ENCODE measurements at regions not wholly inside any gene's neighbourhood (a gene's known extent, or its start where the extent isn't known, plus 50 kb on each side); places are given as distances from the start of the nearest gene placed in this dataset.
A peak's percentile ranks its signal among the peaks of the same experiment; 100 is the strongest.

DNA sequence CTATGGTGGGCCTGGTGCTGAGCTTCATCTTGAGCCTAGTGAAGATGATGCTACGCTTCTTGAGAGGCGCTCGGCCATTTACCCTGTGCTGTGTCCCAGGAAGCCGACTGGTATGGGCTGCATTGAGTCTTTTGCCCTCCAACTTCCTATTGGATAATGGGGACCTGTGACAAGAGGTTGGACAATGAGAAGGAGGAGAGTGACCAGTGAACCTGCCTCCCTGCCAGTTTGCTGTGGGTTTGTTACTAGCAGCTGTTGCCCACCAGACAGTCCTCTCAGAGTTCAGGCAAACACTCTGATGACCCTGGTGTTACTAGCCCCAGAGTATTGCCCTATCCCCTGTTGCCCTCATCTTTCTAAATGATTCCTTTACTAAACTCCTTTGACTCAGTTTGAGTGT, 99.6 kb upstream of the PFN2 start:
- DNase-seq (ENCODE audit: low read depth, low spot score): no peak

DNA sequence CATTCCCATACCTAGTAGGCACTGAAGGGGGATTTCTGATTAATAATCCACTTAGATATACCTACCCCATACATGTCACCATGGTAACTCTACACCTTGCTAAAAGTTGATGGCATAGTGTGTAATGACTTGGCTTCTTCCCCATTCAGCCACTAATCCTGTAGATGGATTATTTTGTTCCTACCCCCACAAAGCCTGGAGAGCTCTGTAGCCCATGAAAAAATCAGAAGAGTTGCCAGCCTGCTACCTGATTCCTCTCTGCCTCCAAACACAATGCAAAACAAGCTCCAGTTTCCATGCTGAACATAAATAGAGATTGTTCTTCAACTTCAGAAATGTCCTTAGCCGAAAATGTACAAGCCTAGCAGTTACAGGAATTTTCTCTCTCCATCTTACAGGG, 98.9 kb upstream of the PFN2 start:
- DNase-seq (ENCODE audit: low read depth, low spot score): no peak

DNA sequence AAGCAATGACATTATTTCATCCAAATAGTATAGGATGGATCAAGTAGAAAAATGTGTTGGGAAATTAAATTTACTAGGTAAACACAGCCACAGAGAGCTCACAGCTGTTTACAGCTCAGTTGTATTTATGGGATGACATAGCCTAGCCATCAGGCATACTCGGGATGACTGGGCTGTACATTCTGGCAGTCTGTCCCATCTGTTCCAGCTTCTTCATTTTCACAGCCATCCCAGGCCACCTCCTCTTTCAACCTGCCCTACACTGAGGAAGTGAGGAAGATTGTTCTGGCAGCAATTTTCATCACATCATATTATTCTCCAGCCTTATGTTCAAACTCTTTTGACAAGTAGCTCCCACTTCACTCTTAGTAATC, 98.4 kb upstream of the PFN2 start:
- no peak for DNase-seq (ENCODE audit: low read depth, low spot score)

DNA sequence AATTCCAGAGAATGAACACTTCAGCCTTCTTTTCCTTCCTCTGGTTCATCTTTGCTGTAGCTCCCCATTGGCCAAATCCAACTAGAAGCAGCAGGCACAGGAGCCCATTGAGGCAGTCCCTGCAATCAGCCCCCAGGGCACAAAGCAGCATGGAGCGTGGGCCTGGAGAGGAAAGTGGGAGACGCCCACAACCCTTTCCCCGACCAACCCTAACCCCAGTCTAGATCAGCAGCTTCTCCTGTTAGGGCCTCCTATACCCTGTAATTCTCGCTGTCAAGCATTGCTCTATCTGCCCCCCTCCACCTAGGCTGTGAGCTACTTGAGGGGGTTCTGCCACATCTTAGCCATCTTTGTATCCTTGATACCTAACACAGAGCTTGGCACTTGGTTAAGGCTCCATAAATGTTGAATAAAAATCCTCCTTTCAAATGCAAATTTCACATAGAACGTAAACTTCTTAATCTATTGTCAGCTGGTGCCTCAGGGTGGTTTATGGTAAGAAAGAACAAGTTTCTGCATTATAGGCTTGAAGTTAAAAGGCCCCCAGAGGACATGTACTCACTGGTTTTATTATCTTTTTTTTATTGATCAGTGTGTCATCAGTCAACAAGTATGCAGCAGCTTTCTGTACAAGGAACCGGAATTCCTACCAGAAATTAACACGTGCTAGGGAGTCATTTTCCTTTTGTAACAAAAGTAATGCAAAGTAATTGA, 97.9 kb upstream of the PFN2 start:
- peak; percentile 57 for DNase-seq (ENCODE audit: low read depth, low spot score)

DNA sequence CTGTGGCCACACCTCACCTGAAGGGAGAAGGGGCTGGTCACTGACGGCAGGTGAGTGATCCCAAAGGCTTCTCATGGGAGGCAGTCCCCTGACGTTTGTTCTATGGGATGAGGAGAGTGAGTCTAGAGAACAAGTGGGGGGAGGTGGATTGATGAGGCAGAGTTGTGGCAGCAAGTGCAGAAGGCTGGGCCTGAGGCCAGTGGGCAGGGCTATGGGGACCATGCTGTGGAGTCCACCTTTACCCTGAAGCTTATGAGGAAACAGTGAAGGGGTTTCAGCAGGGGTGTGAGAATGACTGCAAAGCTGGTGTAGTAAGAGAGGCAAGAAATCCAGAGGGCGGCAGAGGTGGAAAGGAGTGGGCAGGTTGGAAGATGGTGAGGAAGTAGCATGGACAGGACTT, 96.9 kb upstream of the PFN2 start:
- DNase-seq (ENCODE audit: low read depth, low spot score): no peak

DNA sequence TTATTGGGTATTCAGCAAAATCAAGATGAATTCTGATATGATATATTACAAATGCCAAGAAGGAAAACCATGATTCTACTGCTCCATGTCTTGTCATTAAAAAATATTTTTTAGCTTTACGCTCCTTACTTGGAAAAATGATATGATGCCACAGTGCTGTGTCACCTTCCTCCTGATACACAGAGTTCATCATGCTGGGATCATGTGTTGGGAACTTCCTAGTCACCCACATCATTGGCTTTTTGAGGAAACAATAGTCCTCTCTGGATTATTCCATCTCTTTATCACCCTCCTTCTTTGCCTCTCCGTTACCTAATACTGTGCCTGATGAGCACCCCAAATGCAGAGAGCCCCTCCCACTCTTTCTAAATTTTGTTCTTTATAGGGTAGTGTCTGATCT, 94.3 kb upstream of the PFN2 start:
- DNase-seq (ENCODE audit: low read depth, low spot score): no peak

DNA sequence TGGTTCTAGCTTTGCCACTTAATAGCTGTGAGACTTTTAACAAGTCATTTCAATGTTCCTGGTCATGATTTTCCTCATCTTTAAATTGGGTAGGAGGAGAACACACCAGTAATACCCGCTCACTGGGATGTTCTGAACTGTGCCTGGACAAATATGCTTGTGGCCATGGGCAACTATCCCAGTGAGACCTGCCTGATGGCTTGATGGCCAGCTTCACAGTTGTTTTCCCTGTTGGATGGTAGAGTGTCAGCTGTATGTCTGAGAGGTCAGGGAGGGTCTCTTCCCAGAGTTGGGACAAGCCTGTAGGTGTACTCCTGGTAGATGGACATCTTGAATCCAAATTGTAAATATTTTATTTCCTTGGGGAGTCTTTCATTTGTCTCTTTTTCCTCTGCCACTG, 92.5 kb upstream of the PFN2 start:
- DNase-seq (ENCODE audit: low read depth, low spot score): no peak

DNA sequence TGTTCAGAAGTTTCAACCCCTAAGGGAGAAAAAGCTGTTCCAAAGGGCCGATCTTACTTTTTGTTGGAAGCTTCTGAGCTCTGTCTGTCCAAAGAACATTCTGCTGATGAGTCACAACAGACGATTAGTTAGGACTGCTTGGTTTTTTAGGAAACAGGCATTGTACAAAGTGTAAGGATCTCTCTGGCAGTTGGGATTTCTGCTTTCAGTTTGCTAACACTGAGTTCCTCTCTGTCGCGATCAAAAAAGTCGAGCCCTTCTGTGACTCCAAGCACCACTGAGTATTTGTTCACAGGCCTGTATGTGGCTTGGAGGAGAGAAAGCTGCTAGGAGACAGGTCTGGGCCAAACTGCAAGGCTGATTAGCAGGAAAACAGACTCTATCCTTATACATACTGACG, 91.8 kb upstream of the PFN2 start:
- DNase-seq (ENCODE audit: low read depth, low spot score): peak; percentile 56

DNA sequence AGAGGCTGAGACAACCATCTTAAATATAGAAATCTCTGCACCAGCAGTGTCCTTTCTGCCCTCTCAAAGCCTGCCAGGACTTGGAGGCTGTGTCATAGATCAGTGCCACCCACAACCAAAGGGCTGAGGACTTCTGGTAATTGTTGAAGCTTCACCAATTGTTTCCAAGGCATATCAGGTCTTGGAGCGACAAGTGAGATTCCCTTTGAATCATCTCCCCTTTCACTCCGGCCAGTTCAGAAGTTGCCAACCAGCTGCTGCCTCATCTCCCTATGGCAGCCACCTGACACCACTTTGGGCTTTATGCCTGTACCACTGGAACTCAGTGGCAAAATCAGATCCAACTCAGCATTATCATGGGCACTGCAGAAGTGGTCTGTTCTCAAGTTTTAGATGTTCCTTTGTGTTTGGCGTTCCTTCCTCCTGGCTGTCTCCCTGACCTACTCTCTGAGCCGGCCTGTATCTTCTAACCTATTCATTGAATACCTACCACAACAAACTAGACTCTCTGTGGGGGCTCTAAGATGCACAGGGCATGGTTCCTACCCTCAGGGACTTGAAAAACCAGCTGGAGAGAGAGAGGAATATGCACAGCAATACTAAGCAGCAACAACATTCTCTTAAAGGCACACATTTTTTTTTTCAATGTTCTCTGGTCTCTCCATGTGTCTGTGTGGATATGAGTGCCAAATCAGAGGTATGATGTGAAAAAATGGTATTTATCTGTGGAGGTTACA, 90.8 kb upstream of the PFN2 start:
- DNase-seq (ENCODE audit: low read depth, low spot score): peak; percentile 62

DNA sequence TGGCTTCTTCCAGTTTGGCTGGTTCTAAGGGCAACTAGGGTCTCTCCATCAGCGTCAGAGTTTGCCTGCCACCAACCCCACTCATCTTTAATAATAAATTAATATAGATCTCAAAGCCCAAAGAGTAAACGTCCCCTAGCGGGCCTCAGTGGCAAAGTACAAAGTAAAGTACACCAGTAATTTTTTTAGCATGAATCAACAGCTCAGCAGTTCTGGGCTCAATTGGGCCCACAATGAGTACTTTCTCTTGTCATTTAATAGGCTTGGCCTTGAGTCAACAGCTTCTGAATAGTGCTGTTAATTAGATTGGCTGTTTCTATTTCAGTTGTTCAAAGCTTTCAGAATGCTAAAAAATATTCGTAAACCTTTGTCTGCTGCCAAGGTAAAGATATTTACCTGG, 89.0 kb upstream of the PFN2 start:
- DNase-seq (ENCODE audit: low read depth, low spot score): no peak

DNA sequence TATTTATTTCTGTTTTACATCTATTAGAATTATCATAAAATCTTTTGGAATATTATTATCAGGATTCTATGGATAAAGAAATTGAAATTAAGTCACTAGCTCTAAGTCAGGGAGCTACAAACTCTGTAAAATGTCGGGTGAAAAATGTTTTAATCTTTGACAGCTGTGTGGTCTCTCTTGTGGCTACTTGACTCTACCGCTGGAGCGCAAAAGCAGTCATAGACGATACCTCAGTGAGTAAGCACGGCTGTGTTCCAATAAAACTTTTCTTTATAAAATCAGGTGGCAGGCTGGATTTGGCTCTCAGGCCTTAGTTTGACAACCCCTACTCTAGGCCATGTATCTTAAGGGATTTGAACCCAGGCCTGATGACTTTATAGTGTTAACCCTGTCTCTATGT, 88.5 kb upstream of the PFN2 start:
- no peak for DNase-seq (ENCODE audit: low read depth, low spot score)

DNA sequence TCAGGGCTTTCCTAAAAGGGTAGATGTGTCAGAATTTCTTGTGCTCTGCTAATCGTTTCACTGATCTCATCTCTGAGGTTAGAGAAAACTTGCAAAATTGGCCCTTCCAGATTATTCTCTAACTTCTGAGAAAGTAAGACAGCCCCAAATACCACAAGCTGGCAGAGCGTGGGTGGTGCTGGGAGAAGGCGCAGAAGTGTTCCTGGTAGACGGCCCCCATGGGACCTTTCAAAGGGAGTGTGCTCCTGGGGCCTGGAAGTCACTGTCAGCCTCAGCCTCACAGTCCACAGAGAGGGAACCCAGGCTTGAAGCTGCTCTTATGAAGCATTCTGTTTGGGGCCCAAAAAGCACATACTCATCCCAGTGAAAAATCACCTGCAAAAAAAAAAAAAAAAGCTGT, 86.5 kb upstream of the PFN2 start:
- no peak for DNase-seq (ENCODE audit: low read depth, low spot score)

DNA sequence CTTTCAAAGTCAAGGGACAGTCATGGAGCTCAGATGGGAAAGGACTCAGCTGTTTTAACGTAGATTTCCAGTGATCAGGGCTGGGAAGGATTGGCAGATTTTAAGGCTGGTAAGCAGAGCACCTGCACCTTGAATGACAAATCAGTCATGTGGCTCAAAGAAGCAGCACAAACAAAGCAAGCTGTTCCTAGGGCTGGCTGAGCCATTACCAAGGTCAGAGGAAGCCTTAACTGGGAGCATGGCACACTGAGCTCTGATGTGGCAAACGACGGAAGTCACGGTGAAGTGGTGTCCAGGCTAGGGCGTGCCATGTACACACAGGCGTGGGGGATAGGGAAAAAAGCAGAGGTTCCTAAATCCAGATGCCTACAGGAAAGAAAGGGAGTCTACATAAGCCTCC, 84.6 kb upstream of the PFN2 start:
- DNase-seq (ENCODE audit: low read depth, low spot score): no peak

DNA sequence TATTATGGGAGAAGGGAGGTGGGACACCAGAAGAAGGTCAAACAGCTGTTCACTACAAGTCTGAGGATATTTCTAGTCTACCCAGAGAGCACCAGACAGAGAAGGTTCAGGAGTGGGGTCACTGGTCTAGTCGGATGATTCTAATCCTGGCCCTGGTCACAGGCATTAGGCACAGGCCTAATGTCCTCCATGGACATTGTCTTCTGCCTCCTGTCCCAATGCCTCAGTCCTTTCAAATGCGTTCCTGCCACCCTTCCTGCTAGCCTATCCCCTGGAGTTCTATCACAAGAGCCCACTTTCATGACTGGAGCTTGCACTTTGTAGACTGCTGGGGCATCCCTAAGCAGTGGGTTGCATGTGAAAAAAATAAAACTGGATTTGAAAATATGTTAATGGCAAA, 83.9 kb upstream of the PFN2 start:
- DNase-seq (ENCODE audit: low read depth, low spot score): no peak

DNA sequence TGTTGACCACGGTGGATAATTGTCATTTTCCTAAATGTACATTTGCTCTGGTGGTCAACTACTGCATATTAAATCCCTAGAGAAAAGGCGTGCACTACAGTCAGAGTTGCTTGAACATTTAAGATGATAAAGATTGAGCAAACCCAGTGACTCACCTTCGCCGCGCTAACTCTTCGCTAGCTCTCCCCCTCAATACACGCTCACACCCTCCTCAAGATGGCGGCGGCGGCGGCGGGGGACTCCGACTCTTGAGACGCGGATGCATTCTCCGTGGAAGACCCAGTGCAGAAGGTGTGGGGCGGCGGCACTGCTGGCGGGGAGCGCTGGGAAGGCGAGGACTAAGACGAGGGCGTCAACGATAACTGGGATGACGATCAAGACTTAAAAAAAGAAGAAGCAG, 79.8 kb upstream of the PFN2 start:
- no peak for DNase-seq (ENCODE audit: low read depth, low spot score)

DNA sequence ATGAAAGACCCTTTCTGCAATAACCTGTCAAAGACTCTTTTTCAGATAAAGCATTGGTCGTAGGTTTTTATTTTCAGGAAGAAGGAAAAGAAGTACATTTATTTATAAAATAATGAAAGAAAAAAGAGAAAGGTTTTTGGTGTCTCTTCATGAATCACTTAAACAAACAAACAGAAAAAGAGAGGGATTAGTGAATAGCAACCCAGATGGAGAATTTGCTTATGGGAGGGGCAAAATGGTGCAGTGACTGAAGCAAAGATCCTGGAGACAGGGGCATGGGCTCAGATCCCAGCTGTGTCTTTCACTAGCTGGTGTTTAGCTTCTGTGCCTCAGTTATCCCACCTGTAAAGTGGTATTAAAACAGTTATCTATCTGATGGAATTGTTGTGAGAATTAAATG, 78.6 kb upstream of the PFN2 start:
- no peak for DNase-seq (ENCODE audit: low read depth, low spot score)

DNA sequence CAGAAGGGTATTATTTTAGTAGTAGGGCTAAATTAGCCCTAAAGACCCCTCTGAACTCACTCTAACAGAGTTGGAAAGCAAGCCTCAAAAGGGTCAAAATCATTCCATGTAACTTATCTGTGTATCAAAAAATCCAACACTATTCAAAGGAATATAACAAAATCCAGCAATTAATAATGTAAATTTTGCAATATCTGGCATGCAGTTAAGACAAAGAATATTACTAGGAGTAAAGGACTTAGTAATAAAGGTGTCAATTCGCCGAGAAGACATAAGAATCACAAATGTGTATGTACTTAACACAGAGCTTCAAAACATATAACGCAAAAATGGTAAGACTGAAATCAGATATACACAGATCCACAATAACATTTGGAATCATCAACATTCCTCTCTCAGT, 71.2 kb upstream of the PFN2 start:
- DNase-seq (ENCODE audit: low read depth, low spot score): no peak

DNA sequence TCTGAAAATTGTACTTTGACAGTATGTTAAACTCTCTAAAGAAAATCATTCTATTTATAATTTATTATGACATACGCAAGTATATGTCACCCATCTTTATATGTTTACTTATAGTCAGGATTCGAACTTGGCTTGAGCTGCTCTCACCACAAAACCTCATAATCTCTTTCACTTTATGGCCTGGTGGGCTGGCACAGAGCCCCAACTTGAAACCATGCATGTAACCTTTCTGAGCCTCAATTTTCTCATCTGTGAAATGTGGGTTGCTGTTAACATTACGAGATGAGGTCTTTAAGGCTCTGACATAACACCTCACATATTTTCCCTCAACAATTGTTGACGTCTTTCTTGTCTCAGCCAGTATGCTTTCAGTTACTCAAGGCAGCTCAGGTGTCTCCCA, 69.4 kb upstream of the PFN2 start:
- DNase-seq (ENCODE audit: low read depth, low spot score): no peak

DNA sequence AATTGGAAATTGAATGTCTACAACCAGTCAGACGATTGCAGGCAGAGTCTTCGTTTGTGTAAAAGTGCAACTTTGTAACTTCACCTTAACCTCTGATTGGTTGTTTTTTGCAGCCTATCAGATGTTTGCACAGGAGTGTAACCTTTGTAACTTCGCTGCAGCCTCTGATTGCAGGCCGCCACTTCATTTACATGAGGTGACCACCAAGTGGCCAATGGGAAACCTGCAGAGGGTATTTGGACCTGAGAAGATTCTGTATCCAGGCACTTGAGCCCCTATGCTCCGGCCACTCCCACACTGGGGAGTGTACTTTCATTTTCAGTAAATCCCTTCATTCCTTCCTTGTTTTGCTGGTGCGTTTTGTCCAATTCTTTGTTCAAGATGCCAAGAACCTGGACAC, 68.1 kb upstream of the PFN2 start:
- DNase-seq (ENCODE audit: low read depth, low spot score): no peak

DNA sequence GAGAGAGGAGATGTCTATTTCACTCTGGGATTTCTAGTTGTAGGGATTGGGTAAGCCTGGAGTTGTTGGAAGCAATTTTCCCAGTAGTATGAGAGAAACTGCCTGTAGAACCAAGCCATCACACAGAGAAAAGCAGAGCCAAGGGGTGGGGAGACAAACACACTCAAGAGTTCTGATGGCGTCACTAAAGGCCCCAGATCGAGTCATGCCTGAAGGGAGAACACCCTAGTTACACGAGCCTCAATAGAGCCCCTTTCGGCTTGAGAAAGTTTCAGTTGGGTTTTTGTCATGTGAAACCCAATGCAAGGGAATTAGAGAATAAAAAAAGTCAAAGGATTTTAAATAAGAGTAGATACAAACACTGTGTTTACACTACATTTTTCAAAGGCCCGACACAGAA, 66.1 kb upstream of the PFN2 start:
- DNase-seq (ENCODE audit: low read depth, low spot score): no peak

DNA sequence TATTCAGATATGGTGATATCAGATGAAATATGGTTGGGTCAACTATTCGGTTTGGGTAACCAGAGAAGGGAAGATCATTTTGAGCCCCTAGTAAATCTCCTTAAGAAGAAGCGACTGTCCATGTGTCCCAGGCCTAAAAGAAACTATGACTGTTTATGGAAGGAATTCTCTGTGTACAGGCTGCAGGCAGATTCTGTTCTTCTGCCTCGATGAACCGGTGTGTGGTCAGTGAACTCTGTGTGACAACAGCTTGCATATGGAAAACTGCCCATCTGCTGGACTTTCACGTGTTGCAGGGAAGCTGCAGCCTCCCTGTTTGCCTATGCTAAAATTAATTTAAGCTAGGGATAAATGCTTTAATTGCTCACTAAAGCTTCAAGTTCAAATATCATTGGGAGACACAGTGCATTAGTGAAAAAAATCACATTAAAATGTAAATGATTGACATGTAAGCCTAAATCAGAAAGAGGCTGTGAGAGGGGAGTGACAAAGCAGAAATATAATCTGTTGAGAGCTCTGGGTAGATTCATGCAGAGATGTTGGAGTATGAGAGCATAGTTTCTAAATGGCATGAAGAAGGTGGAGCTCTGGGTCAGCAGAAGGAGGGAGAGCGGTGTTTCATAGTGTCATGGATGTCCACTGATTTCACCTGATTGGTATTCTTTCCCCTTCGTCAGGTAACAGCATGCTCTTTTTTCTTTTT, 65.4 kb upstream of the PFN2 start:
- DNase-seq (ENCODE audit: low read depth, low spot score): no peak

DNA sequence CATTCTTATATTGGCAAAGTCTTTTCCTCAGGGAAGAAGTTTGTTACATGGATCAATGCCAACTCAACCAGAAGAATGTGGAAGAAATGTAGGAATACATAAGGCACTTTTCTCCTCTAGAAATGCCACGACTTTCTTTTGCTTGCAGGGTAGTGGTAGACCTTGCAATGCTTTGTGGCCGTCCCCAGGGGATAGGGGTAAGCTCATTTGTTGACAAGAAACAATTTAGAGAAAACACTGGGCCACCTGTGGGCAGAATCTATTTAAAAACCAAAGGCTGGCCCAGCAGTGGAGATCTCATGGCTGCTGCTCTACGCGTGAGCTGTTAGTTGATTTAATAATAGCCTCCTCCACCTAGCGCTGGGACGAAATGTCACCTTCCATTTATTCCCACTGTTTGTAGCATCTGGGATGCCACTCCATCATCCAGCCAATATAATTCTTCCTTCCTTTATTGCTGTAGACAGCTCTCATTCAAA, 64.6 kb upstream of the PFN2 start:
- peak; percentile 19 for DNase-seq (ENCODE audit: low read depth, low spot score)

DNA sequence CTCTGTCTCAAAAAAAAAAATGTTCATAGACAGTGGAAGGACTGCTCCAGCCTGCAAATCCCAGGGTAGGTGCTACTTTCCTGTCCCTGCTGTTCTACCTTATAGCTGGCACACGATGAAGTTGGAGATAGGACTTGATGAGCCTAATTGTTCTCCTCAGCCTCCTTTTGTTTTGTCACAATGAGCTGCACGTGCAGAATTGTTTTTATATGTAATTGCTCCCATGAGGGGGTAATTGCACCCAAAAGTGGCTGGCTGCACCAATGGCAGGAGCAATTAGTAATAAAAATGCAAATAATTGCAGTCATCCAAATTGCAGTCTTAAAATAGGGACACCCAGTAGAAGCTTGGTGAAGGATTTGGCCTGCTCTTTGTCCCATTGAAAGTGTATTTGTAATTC, 63.0 kb upstream of the PFN2 start:
- no peak for DNase-seq (ENCODE audit: low read depth, low spot score)

Measured in ELF-1 (cell line).